ENCODE measurements at regions not wholly inside any gene's neighbourhood (a gene's known extent, or its start where the extent isn't known, plus 50 kb on each side); places are given as distances from the start of the nearest gene placed in this dataset.
A peak's percentile ranks its signal among the peaks of the same experiment; 100 is the strongest.

GRCh38 chr9:16099732-16100536 is 547.1 kb downstream of the CCDC171 start:
- no peak for DNase-seq

- DNase-seq, result no peak
These were observed 547.8 kb downstream of the CCDC171 start for GRCh38 chr9:16100537-16101091.

GRCh38 chr9:16102154-16102553 is 549.3 kb downstream of the CCDC171 start:
- DNase-seq, result no peak

GRCh38 chr9:16103620-16104397 is 551.0 kb downstream of the CCDC171 start:
- no peak for DNase-seq

DNA sequence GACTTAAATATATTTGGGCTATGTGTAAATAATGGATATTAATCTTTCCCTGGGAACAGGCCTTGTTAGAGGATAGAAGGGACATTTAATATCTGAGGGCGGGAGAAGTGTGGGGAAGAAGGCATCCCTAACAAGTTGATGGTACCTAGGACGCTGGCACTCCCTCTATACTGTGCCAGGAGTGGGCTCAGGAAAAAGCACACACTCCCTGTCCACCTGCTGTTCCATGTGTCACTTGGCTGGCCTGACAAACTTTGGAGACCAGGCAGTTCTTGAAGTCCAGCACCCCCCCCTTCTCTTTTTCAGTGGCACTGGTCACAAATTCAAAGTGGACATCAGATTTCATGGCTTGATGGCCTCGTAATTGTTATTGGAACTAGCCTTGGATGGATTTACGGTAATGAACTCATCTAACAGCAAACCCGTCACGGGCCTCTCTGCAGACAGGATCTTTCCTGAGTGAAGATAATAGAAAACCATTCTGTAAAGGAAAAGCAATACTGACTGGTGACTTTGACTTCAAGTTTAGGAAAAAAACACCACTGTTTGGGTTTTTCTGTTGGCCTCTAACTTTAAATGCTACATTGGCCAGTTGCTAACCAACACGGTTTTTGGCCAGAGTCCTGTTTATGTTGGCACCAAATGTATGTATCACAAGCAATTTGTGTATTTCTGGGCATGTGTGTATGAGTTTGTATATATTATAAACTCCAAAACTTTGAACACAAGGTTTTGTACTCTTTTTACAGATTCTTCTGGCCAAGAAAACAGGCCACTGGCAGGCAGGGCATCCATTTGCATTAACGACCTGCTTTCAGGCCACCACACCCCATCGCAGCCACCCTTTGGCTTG is 552.6 kb downstream of the CCDC171 start:
- no peak for DNase-seq

GRCh38 chr9:16106021-16106571 is 553.3 kb downstream of the CCDC171 start:
- no peak for DNase-seq

GRCh38 chr9:16112116-16112515 is 559.3 kb downstream of the CCDC171 start:
- no peak for DNase-seq

DNA sequence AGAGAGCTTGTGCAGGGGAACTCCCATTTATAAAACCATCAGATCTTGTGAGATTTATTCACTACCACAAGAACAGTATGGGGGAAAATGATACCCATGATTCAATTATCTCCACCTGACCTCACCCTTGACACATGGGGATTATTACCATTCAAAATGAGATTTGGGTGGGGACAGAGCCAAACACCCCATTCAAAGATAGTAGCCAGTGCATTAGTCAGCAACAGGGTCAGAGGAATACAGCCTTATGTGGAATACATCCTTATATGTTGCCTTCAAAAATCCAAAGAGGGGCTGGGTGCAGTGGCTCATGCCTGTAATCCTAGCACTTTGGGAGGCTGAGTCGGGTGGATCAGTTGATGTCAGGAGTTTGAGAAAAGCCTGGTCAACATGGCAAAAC is 563.2 kb downstream of the CCDC171 start:
- DNase-seq, result no peak

GRCh38 chr9:16118043-16118442 is 565.2 kb downstream of the CCDC171 start:
- DNase-seq, result no peak

DNA sequence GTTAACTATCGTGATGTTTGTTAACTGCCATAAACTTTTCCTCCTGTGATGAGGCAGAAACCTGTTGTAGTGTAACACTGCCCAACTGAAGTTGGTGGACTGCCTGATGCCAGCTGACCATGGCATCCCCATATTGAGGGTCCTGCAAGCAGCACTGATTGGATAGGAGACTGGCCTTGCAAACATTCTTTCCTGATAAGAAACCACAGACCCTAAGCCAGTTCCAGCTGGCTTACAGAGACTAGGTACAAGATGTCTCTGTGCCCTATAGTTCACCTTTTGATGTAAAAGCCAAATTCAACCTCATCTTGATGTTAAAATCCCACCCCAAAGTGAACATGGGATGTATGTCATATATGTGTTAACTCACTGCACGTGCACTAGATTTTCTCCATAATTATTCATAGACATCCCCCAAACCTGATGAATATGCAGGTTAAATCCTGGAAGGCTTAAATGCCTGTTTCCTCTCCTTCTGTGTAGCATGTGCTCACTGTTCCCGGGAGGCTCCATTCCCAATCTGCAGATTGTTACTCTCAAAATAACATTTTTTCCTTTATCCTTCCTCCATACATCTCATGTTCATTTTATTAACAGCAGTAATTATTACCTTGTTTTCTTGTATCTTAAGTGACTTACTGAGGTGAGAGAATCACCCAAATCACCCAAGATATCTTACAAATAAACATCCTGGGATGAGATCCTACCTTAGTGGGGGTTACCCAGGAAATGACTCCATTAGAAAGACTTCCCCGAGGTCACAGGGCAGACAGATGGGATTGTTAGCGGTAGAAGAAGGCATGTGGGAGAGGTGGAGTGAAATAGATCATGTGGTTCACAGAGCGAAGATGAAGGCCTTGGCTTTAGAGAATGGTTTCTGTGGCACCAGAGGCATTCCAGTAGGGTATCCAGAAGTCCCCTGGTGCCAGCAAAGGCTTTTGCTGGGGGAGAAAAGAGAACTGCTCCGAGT is 566.7 kb downstream of the CCDC171 start:
- peak in 1 of 2 experiments; percentile 6 for DNase-seq

GRCh38 chr9:16120231-16120641 is 567.4 kb downstream of the CCDC171 start:
- peak in 1 of 2 experiments; percentile 3 for DNase-seq

- no peak for DNase-seq
These were observed 567.9 kb downstream of the CCDC171 start for GRCh38 chr9:16120727-16121126.

DNA sequence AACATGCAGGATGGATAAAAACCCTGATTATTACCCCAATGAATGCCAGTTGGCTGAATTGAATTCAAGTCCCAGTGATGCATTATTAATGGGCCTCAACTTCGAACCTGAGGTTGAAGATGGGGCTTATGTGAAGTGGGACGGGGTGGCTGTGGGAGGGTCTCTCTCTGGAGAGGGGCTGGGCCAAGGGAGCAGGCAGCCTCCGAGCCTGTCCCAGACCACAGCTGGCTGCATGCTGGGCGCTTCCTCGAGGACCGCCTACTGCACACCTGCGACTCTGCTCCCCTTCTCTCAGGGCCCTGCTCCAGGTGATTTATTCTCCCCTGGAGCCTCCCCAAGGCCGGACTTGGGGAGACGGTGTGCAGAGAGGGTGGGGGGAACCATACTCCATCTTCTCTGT is 568.3 kb downstream of the CCDC171 start:
- DNase-seq, result no peak

- DNase-seq, result no peak
These were observed 568.9 kb downstream of the CCDC171 start for GRCh38 chr9:16121601-16122286.

- no peak for DNase-seq
These were observed 572.8 kb downstream of the CCDC171 start for GRCh38 chr9:16125629-16126028.

- DNase-seq, result no peak
These were observed 573.2 kb downstream of the CCDC171 start for GRCh38 chr9:16126042-16126441.

GRCh38 chr9:16128003-16128402 is 575.2 kb downstream of the CCDC171 start:
- DNase-seq, result no peak

GRCh38 chr9:16131264-16131663 is 578.4 kb downstream of the CCDC171 start:
- peak in 1 of 2 experiments; percentile 8 for DNase-seq

GRCh38 chr9:16132513-16132912 is 579.7 kb downstream of the CCDC171 start:
- no peak for DNase-seq

DNA sequence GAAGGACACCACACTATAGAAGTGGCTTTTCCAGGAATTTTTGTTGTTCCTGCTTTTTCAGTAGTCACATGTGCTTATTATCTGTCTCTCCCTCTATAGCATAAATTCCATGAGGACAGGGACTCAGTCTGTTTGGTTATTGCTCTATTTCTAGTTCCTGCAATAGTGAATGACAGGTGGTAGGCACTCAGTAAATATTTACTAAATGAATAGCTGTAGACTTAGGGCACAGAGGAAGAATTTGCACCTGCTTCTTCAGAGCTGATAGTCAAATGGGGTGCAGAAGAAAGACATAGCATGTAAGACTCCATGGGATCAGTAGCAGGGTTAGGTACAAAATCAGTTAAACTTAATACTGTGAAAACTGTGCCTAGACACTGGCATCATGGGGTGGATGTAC is 580.2 kb downstream of the CCDC171 start:
- no peak for DNase-seq

All from SW 1271 (cell line).